SK-N-SH (cell line): ENCODE measurements at regions not wholly inside any gene's neighbourhood (a gene's known extent, or its start where the extent isn't known, plus 50 kb on each side); places are given as distances from the start of the nearest gene placed in this dataset.

Experiments
- CTCF ChIA-PET: fragments of 300-600, 350-600 bp; formaldehyde crosslinking; extraction: SDS; loops from one replicate; lab custom pipeline; 2021; lab: Yijun Ruan, JAX
- POLR2A ChIA-PET: fragments of 350-600 bp; sonication (Branson Sonifier 250); formaldehyde crosslinking; extraction: SDS; loops from one replicate; lab custom pipeline; 2020; ENCODE audit warnings: antibody characterized with exemption, inconsistent platforms; lab: Yijun Ruan, JAX
- DNase-seq: peaks from one replicate; pipeline ENCODE4 v3.0.0; 2012
- H2AFZ ChIP-seq: fragments of 200-600 bp; sonication (generic); 2 replicates; pipeline ENCODE4 v1.8.1; 2016; ENCODE audit warnings: antibody characterized with exemption, mild to moderate bottlenecking, low read depth
- H3F3A ChIP-seq: fragments of 200-600 bp; sonication (generic); replicated peaks from 2 replicates; pipeline ENCODE3; 2016; ENCODE audit warnings: antibody characterized with exemption, mild to moderate bottlenecking; ENCODE audit not compliant: insufficient read depth
- H3K27ac ChIP-seq, 2 experiments: fragments of 200-500 bp in 1 of 2; fragments of 200-600 bp in 1 of 2; sonication (Bioruptor generic) in 1 of 2; sonication (generic), shearing (Covaris generic) in 1 of 2; 2 replicates each; pipeline versions ENCODE4 v1.5.1 to v1.6.1; 2014 to 2016; ENCODE audit warnings: low read depth in 2 of 2, inconsistent platforms in 1 of 2, low read length in 1 of 2, mild to moderate bottlenecking in 1 of 2, mixed read lengths in 1 of 2
- H3K27me3 ChIP-seq: fragments of 200-600 bp; sonication (generic), shearing (Covaris generic); 2 replicates; pipeline ENCODE4 v1.6.1; 2016; ENCODE audit warnings: mixed run types; ENCODE audit not compliant: insufficient read depth
- H3K36me3 ChIP-seq, 2 experiments: fragments of 200-500 bp in 1 of 2; fragments of 200-600 bp in 1 of 2; sonication (Bioruptor generic) in 1 of 2; sonication (generic) in 1 of 2; replicated peaks in 1 of 2; 2 replicates each; pipeline versions ENCODE3 to v1.5.1; 2014 to 2016; ENCODE audit warnings: low read length in 1 of 2, mild to moderate bottlenecking in 1 of 2; ENCODE audit not compliant: insufficient read depth in 2 of 2, control insufficient read depth in 1 of 2
- H3K4me1 ChIP-seq, 2 experiments: fragments of 200-500 bp in 1 of 2; fragments of 200-600 bp in 1 of 2; sonication (Bioruptor generic) in 1 of 2; sonication (generic), shearing (Covaris generic) in 1 of 2; 2 replicates each; pipeline versions ENCODE4 v1.5.1 to v1.6.1; 2014 to 2016; ENCODE audit warnings: low read depth in 1 of 2, low read length in 1 of 2, mixed run types in 1 of 2; ENCODE audit not compliant: insufficient read depth in 2 of 2, control insufficient read depth in 1 of 2
- H3K4me2 ChIP-seq: fragments of 200-600 bp; sonication (generic), shearing (Covaris generic); 2 replicates; pipeline ENCODE4 v1.6.1; 2017; ENCODE audit warnings: mixed run types
- H3K4me3 ChIP-seq, 2 experiments: fragments of 200-500 bp in 1 of 2; fragments of 200-600 bp in 1 of 2; sonication (Bioruptor generic) in 1 of 2; sonication (generic), shearing (Covaris generic) in 1 of 2; 2 replicates each; pipeline versions ENCODE4 v1.5.1 to v1.8.1; 2014 to 2016; ENCODE audit warnings: low read depth in 2 of 2, inconsistent platforms in 1 of 2, low read length in 1 of 2, mild to moderate bottlenecking in 1 of 2, mixed read lengths in 1 of 2, moderate library complexity in 1 of 2
- H3K79me2 ChIP-seq: fragments of 200-600 bp; sonication (generic); 2 replicates; pipeline ENCODE4 v1.8.1; 2017; ENCODE audit warnings: mild to moderate bottlenecking; ENCODE audit not compliant: insufficient read depth
- H3K9ac ChIP-seq: fragments of 200-600 bp; sonication (generic); 2 replicates; pipeline ENCODE4 v1.6.1; 2017; ENCODE audit warnings: mixed run types
- H3K9me2 ChIP-seq: fragments of 200-600 bp; sonication (generic); 2 replicates; pipeline ENCODE4 v1.6.1; 2017; ENCODE audit warnings: mixed run types
- H3K9me3 ChIP-seq: fragments of 200-600 bp; sonication (generic); 2 replicates; pipeline ENCODE4 v1.6.1; 2017; ENCODE audit warnings: mixed run types, mild to moderate bottlenecking, moderate library complexity
- H4K20me1 ChIP-seq: fragments of 200-600 bp; sonication (generic); 2 replicates; pipeline ENCODE4 v1.6.1; 2017; ENCODE audit warnings: mild to moderate bottlenecking, mixed run types; ENCODE audit not compliant: insufficient read depth
- CHD2 ChIP-seq: fragments of 150-350 bp; IDR thresholded peaks from 2 replicates; pipeline ENCODE4 v1.6.1; 2018; ENCODE audit warnings: low read length; ENCODE audit not compliant: partially characterized antibody
- EZH2phosphoT487 ChIP-seq: fragments of 200-600 bp; sonication (generic); IDR thresholded peaks from 2 replicates; pipeline ENCODE4 v1.6.1; 2017; ENCODE audit warnings: low read depth, mixed run types, mild to moderate bottlenecking, antibody characterized with exemption, moderate library complexity, borderline replicate concordance
- FOSL2 ChIP-seq: IDR thresholded peaks from 2 replicates; pipeline ENCODE4 v1.4.0; 2012; ENCODE audit warnings: low read depth, mild to moderate bottlenecking, moderate library complexity, borderline replicate concordance
- FOXM1 ChIP-seq: IDR thresholded peaks from 2 replicates; pipeline ENCODE4 v1.4.0; 2012; ENCODE audit warnings: low read depth, mild to moderate bottlenecking
- GABPA ChIP-seq: IDR thresholded peaks from 2 replicates; pipeline ENCODE4 v1.4.0; 2012; ENCODE audit warnings: low read depth, mild to moderate bottlenecking
- MEF2A ChIP-seq: IDR thresholded peaks from 2 replicates; pipeline ENCODE4 v1.4.0; 2012; ENCODE audit warnings: low read depth, borderline replicate concordance
- MXI1 ChIP-seq: IDR thresholded peaks from 2 replicates; pipeline ENCODE4 v1.6.1; 2012; ENCODE audit warnings: mild to moderate bottlenecking, low read depth, low read length, improper control_type of control experiment
- NFIC ChIP-seq: IDR thresholded peaks from 2 replicates; pipeline ENCODE4 v1.4.0; 2012; ENCODE audit warnings: borderline replicate concordance
- RCOR1 ChIP-seq: fragments of 150-350 bp; IDR thresholded peaks from 2 replicates; pipeline ENCODE4 v1.6.1; 2017; ENCODE audit warnings: antibody characterized with exemption, low read length
- RXRA ChIP-seq: IDR thresholded peaks from 2 replicates; pipeline ENCODE4 v1.4.0; 2012; ENCODE audit warnings: low read depth, mild to moderate bottlenecking, borderline replicate concordance
- TAF1 ChIP-seq: IDR thresholded peaks from 2 replicates; pipeline ENCODE4 v1.6.1; 2012; ENCODE audit warnings: low read depth, mild to moderate bottlenecking, low read length, moderate library complexity, borderline replicate concordance
- TEAD4 ChIP-seq: IDR thresholded peaks from 2 replicates; pipeline ENCODE4 v1.4.0; 2012; ENCODE audit warnings: mild to moderate bottlenecking, borderline replicate concordance; ENCODE audit not compliant: insufficient read depth
- YY1 ChIP-seq: IDR thresholded peaks from 2 replicates; pipeline ENCODE4 v1.4.0; 2012; ENCODE audit warnings: low read depth, mild to moderate bottlenecking
- WGBS: methylation state at CpG from one replicate; pipeline ENCODE4 v1.1.6; 2017; ENCODE audit warnings: low lambda C conversion rate; 5-methylcytosine and 5-hydroxymethylcytosine counted together
- TF ChIP-seq, protein P1 (sequence below): IDR thresholded peaks from 2 replicates; pipeline ENCODE4 v1.4.0; 2012; ENCODE audit warnings: low read depth
- TF ChIP-seq, protein P2 (sequence below): IDR thresholded peaks from 2 replicates; pipeline ENCODE4 v1.4.0; 2012; ENCODE audit warnings: low read depth, borderline replicate concordance
- TF ChIP-seq, protein P3 (sequence below): IDR thresholded peaks from 2 replicates; pipeline ENCODE4; 2012

DNA sequence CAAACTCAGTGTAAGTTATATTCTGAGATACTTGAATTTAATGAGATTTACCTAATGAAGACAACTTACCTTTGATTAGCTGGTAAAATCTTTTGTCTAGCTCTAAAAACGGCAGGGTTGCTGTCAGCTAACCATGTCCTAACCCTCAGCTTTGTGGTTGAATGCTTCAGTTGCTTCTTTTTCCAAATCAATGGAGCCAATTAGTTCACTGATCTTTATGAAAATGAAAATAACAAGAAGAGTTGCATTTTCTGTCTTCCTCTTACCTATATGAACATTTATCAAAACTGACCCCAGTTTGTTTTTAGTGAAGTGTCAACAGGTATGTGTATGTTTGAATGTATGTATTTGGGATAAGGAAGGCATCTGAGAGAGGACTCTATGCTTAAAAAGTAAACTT lies 253.1 kb upstream of the MTPN start:
- ChIA-PET POLR2A (no interaction called here), CTCF (interaction anchor here (0.7 to 1.6 kb wide), 4 partner anchors 17 to 1678 kb away, joined by 3 to 4 read pairs (median 3); no protein-coding TSS in a partner anchor)
- H4K20me1 ChIP-seq, result no peaks in the 10 kb centered on the region
- no peak for DNase-seq
- WGBS, result 8% methylated on average over 1 of the region's 1 CpG
- no peak overlapping the region for H3K9ac ChIP-seq
- no peaks in the 10 kb centered on the region for H3K79me2 ChIP-seq
- H3K4me1 ChIP-seq, result no peaks in the 10 kb centered on the region
- no peak overlapping the region for H2AFZ ChIP-seq
- no peak overlapping the region for H3K4me3 ChIP-seq
- no peaks in the 10 kb centered on the region for H3F3A ChIP-seq
- no peak overlapping the region for H3K27ac ChIP-seq
- TF ChIP-seq CHD2 (no peak), MXI1 (no peak), GABPA (no peak), NFIC (no peak), RXRA (no peak), TEAD4 (no peak), MEF2A (no peak), RCOR1 (no peak)
- TF ChIP-seq, protein P1, sequence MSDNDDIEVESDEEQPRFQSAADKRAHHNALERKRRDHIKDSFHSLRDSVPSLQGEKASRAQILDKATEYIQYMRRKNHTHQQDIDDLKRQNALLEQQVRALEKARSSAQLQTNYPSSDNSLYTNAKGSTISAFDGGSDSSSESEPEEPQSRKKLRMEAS, result no peak
- H3K9me2 ChIP-seq, result 0 out of 2 replicates have a peak, but pooled peaks cover 3% of the 10 kb centered on the region
- H3K27me3 ChIP-seq, result no peaks in the 10 kb centered on the region
- H3K9me3 ChIP-seq, result no peaks in the 10 kb centered on the region; the same call in 1 of the 2 replicates
- no peaks in the 10 kb centered on the region for H3K36me3 ChIP-seq
- no peak overlapping the region for H3K4me2 ChIP-seq

DNA sequence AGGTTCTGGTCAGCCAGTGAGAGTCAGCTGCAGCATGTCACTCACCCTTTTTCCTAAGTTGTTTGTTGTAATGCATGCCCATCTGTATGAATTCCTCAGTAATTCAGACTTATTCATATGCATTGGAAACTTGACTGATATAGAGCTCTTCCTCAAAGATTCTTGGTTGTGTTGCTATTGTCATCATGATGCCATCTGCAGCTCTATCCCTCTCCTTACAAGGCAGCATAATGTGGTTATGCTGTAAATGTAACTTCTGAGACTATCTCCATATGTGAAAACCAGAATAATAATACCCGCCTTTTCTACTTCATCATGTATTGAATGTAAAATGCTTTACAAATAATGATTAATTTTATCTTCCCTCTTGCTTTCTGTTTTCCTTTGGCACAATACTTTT lies 252.6 kb upstream of the MTPN start:
- DNase-seq, result no peak
- H4K20me1 ChIP-seq, result no peaks in the 10 kb centered on the region
- no peak overlapping the region for H3K9ac ChIP-seq
- no peak overlapping the region for H3K4me3 ChIP-seq
- ChIA-PET CTCF (interaction anchor here (0.6 to 1.6 kb wide), 4 partner anchors 26 to 1677 kb away, joined by 3 to 4 read pairs (median 3); no protein-coding TSS in a partner anchor), POLR2A (no interaction called here)
- no peaks in the 10 kb centered on the region; the same call in 1 of the 2 replicates for H3K9me3 ChIP-seq
- no peaks in the 10 kb centered on the region for H3K4me1 ChIP-seq
- H3K79me2 ChIP-seq, result no peaks in the 10 kb centered on the region
- H3K27ac ChIP-seq, result no peak overlapping the region
- H3K9me2 ChIP-seq, result 0 out of 2 replicates have a peak, but pooled peaks cover 3% of the 10 kb centered on the region
- no peaks in the 10 kb centered on the region for H3K36me3 ChIP-seq
- 46% methylated on average over 1 of the region's 1 CpG for WGBS
- TF ChIP-seq FOXM1, result no peak
- no peak for TF ChIP-seq YY1
- TF ChIP-seq, protein P2, sequence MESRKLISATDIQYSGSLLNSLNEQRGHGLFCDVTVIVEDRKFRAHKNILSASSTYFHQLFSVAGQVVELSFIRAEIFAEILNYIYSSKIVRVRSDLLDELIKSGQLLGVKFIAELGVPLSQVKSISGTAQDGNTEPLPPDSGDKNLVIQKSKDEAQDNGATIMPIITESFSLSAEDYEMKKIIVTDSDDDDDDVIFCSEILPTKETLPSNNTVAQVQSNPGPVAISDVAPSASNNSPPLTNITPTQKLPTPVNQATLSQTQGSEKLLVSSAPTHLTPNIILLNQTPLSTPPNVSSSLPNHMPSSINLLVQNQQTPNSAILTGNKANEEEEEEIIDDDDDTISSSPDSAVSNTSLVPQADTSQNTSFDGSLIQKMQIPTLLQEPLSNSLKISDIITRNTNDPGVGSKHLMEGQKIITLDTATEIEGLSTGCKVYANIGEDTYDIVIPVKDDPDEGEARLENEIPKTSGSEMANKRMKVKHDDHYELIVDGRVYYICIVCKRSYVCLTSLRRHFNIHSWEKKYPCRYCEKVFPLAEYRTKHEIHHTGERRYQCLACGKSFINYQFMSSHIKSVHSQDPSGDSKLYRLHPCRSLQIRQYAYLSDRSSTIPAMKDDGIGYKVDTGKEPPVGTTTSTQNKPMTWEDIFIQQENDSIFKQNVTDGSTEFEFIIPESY, result no peak
- no peak for TF ChIP-seq FOSL2
- TF ChIP-seq, protein P3, sequence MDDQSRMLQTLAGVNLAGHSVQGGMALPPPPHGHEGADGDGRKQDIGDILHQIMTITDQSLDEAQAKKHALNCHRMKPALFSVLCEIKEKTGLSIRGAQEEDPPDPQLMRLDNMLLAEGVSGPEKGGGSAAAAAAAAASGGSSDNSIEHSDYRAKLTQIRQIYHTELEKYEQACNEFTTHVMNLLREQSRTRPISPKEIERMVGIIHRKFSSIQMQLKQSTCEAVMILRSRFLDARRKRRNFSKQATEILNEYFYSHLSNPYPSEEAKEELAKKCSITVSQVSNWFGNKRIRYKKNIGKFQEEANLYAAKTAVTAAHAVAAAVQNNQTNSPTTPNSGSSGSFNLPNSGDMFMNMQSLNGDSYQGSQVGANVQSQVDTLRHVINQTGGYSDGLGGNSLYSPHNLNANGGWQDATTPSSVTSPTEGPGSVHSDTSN, result no peak
- TF ChIP-seq TAF1, result no peak
- no peak for TF ChIP-seq EZH2phosphoT487
- no peak overlapping the region for H2AFZ ChIP-seq
- H3K4me2 ChIP-seq, result no peak overlapping the region
- H3K27me3 ChIP-seq, result no peaks in the 10 kb centered on the region
- no peaks in the 10 kb centered on the region for H3F3A ChIP-seq
